Gastroesophageal sphincter (tissue), 3 donors: ENCODE measurements at regions not wholly inside any gene's neighbourhood (a gene's known extent, or its start where the extent isn't known, plus 50 kb on each side); places are given as distances from the start of the nearest gene placed in this dataset.

ENCODE experiments used
- CTCF ChIP-seq, 4 experiments: fragments of 200-600 bp in 2 of 4; fragments of 450-650 bp in 2 of 4; sonication (generic) in 1 of 4; IDR thresholded peaks; one replicate each; pipeline ENCODE4 v1.5.1; 2017 to 2019; ENCODE audit warnings: antibody characterized with exemption in 4 of 4, mild to moderate bottlenecking in 2 of 4, moderate library complexity in 2 of 4
- EP300 ChIP-seq: sonication (generic); formaldehyde crosslinking; IDR thresholded peaks from one replicate; pipeline ENCODE4 v1.6.1; 2017; ENCODE audit warnings: antibody characterized with exemption, mild to moderate bottlenecking
- POLR2AphosphoS5 ChIP-seq: sonication (generic); formaldehyde crosslinking; IDR thresholded peaks from one replicate; pipeline ENCODE4 v1.6.1; 2017; ENCODE audit warnings: antibody characterized with exemption

- no peak for TF ChIP-seq CTCF (IDR thresholded peaks at IDR 0.05)
- TF ChIP-seq EP300 = no peak
- no peak for TF ChIP-seq POLR2AphosphoS5
Observed at GRCh38 chr2:12340164-12340563, 376.6 kb upstream of the TRIB2 start.
